ENCODE measurements at regions not wholly inside any gene's neighbourhood (a gene's known extent, or its start where the extent isn't known, plus 50 kb on each side); places are given as distances from the start of the nearest gene placed in this dataset.

GRCh38 chr18:76121011-76121410, 374.0 kb downstream of the ZNF516 start:
- TF ChIP-seq CTCF (conservative IDR thresholded peaks at IDR 0.05; ENCODE audit: low read depth, low read length) = no peak
- no peak for DNase-seq (ENCODE audit: low read depth)
- no peak overlapping the region for H3K4me3 ChIP-seq (ENCODE audit: low read depth, low read length)

- DNase-seq (ENCODE audit: low read depth) = no peak
- H3K4me3 ChIP-seq (ENCODE audit: low read depth, low read length) = no peak overlapping the region
- no peak for TF ChIP-seq CTCF (conservative IDR thresholded peaks at IDR 0.05; ENCODE audit: low read depth, low read length)
Measured at GRCh38 chr18:76115580-76115979, 379.5 kb downstream of the ZNF516 start.

- no peak for TF ChIP-seq CTCF (conservative IDR thresholded peaks at IDR 0.05; ENCODE audit: low read depth, low read length)
- no peak for DNase-seq (ENCODE audit: low read depth)
- H3K4me3 ChIP-seq (ENCODE audit: low read depth, low read length) = no peak overlapping the region
Measured at GRCh38 chr18:76113101-76113500, 381.9 kb downstream of the ZNF516 start.

DNA sequence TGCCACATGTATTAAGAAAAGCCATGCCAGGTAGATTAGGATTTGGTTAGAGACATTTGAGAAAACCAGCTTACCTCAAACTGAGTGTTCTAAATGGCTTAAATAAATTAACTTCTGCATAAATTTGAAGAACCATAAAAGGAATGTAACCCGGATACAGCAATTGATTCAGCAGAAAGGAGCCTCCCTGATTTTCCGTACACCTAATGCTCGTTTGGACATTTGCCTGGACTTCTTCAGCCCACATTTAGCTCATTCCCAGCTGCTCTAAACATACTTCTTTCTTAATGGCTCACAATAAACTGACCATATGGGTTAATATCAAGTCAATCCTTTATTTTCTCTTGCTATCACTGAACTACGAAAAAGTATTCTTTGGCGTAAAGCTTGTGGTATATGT, 392.4 kb downstream of the ZNF516 start:
- no peak for DNase-seq (ENCODE audit: low read depth)
- H3K4me3 ChIP-seq (ENCODE audit: low read depth, low read length) = no peak overlapping the region
- no peak for TF ChIP-seq CTCF (conservative IDR thresholded peaks at IDR 0.05; ENCODE audit: low read depth, low read length)

DNA sequence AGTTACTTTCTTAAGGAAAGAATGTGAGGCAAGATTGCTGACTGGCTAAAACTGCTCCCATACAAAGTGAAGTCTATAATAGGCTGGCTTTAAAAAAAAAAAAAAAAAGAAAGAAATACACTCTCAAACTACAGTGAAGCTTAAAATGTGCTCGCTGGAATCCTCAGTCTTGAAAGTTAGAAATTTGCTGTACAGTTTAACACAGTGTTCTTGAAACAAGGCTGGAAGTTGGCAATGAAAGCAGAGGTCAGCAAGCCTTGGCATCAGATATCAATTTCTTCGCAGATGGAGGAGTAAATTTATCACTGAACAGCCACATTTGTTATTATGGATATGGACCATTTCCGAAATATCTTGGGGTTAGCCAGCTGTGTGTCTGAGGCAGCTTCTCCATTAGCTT, 392.9 kb downstream of the ZNF516 start:
- DNase-seq (ENCODE audit: low read depth) = no peak
- H3K4me3 ChIP-seq (ENCODE audit: low read depth, low read length) = no peak overlapping the region
- no peak for TF ChIP-seq CTCF (conservative IDR thresholded peaks at IDR 0.05; ENCODE audit: low read depth, low read length)

DNA sequence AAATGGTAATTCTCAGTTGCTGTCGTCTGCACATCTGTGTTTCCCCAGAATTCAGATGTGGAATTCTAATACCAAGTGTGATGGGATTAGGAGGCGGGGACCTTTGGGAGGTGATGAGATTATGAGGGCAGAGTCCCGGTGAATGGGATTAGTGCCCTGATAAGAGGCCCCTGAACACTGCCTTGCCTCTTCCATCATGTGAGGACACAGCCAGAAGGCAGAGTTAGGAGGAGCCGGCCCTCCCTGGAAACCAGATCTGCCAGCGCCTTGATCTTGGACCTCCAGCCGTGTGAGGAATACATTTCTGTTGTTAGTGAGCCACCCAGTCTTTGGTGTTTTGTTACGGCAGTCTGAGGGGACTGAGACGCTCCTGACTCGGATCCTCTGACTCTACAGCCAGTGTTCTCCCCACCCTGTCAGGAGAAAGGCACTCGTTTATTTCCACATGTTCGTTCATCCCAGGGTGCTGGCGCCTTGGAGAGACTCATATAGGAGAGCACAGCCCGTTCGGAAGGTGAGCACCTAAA, 395.0 kb downstream of the ZNF516 start:
- no peak overlapping the region for H3K4me3 ChIP-seq (ENCODE audit: low read depth, low read length)
- DNase-seq (ENCODE audit: low read depth) = no peak
- TF ChIP-seq CTCF (conservative IDR thresholded peaks at IDR 0.05; ENCODE audit: low read depth, low read length) = no peak

DNA sequence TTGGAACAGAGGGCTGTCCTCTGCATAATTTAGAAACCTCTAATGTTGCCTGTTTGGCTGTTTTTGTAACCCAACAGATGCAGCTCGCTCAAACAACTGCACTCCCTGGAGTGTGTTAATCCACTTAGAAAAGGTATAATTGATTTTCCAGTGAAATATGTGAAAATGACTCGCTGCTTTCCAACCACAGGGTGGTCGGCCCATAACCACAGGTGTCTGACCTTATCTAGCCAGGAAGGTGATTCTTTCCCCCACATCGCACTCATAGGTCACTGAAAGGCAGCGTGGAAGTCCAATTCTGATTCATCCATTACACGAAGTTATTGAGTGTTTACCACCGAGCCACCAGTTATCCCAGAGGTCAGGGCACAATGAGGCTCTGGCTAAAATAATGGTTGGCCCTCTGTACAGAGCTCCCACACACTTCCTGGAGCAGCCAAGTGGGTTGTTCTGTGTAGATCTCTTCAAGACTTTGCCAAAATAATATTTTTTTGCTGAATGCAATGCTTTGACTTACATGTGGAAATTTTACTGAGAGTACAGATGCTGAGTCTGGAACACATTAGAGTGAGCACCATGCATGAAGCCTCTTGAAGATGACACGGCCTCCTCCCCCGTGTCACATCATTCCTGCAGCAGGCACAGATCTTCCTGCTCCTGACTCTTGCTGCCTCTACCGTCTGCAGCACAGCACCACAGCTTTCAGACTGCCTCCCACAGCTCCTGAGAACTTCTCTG, 396.2 kb downstream of the ZNF516 start:
- no peak overlapping the region for H3K4me3 ChIP-seq (ENCODE audit: low read depth, low read length)
- TF ChIP-seq CTCF (conservative IDR thresholded peaks at IDR 0.05; ENCODE audit: low read depth, low read length) = no peak
- no peak for DNase-seq (ENCODE audit: low read depth)
